ENCODE measurements at regions not wholly inside any gene's neighbourhood (a gene's known extent, or its start where the extent isn't known, plus 50 kb on each side); places are given as distances from the start of the nearest gene placed in this dataset.
"Not testable (repeated sequence)": the region's sequence is repeated elsewhere in the genome, so short reads cannot be mapped to it uniquely, and the experiment has no call there.

GRCh38 chr14:71355324-71356201 lies 448.3 kb downstream of the PCNX1 start:
- H3K9me3 ChIP-seq = no peaks in the 10 kb centered on the region
- H3K27ac ChIP-seq = peak overlapping the region in 2 of 3 donors; percentile 21 to 48
- intact Hi-C loops (cut with DNase I) = no loop called here
- TF ChIP-seq CTCF (IDR thresholded peaks at IDR 0.05) (no peak), POLR2A (IDR thresholded peaks at IDR 0.05) (no peak)
- H3K36me3 ChIP-seq = no peaks in the 10 kb centered on the region
- peak; percentile 34 to 36 for DNase-seq
- no peaks in the 10 kb centered on the region for H3K27me3 ChIP-seq
- WGBS, 2 donors = 33 to 46% methylated on average over 5 of the region's 5 CpGs
- no peak overlapping the region for H3K4me3 ChIP-seq (replicated peaks in 1 of 3)
- H3K4me1 ChIP-seq = peaks cover 12 to 15% of the 10 kb centered on the region in 2 donors

- Histone ChIP-seq H3K4me3 (replicated peaks in 1 of 3) (no peak overlapping the region), H3K36me3 (no peaks in the 10 kb centered on the region), H3K9me3 (no peaks in the 10 kb centered on the region), H3K4me1 (peaks cover 19 to 29% of the 10 kb centered on the region in 2 donors), H3K27ac (no peak overlapping the region), H3K27me3 (no peaks in the 10 kb centered on the region)
- intact Hi-C loops (cut with DNase I) = no loop called here
- TF ChIP-seq POLR2A (IDR thresholded peaks at IDR 0.05) (no peak), CTCF (IDR thresholded peaks at IDR 0.05) (no peak)
- DNase-seq = no peak
- WGBS, 2 donors = 85 to 89% methylated on average over 6 of the region's 6 CpGs
These were observed 451.1 kb downstream of the PCNX1 start for GRCh38 chr14:71358209-71358931.

- H3K9me3 ChIP-seq; DNase-seq; H3K4me3 ChIP-seq (replicated peaks in 1 of 3); H3K36me3 ChIP-seq; intact Hi-C loops (cut with DNase I); H3K27ac ChIP-seq; H3K27me3 ChIP-seq: not testable (repeated sequence)
- peaks cover 23 to 35% of the 10 kb centered on the region in 2 donors for H3K4me1 ChIP-seq
- 96 to 98% methylated on average over 4 of the region's 4 CpGs for WGBS, 2 donors
These were observed 451.7 kb downstream of the PCNX1 start for GRCh38 chr14:71358932-71359421.

GRCh38 chr14:71359823-71360222 lies 452.6 kb downstream of the PCNX1 start:
- TF ChIP-seq CTCF (IDR thresholded peaks at IDR 0.05) (no peak), POLR2A (IDR thresholded peaks at IDR 0.05) (no peak)
- peaks cover 23 to 36% of the 10 kb centered on the region in 2 donors for H3K4me1 ChIP-seq
- no peaks in the 10 kb centered on the region for H3K36me3 ChIP-seq
- H3K27me3 ChIP-seq = no peaks in the 10 kb centered on the region
- H3K9me3 ChIP-seq = no peaks in the 10 kb centered on the region
- intact Hi-C loops (cut with DNase I) = no loop called here
- 95 to 97% methylated on average over 3 of the region's 3 CpGs for WGBS, 2 donors
- no peak for DNase-seq
- no peak overlapping the region for H3K4me3 ChIP-seq (replicated peaks in 1 of 3)
- no peak overlapping the region for H3K27ac ChIP-seq

GRCh38 chr14:71361336-71361735 lies 454.1 kb downstream of the PCNX1 start:
- Histone ChIP-seq H3K27ac (no peak overlapping the region), H3K4me3 (replicated peaks in 1 of 3) (no peak overlapping the region), H3K27me3 (no peaks in the 10 kb centered on the region), H3K4me1 (peaks cover 11 to 23% of the 10 kb centered on the region in 2 donors), H3K36me3 (no peaks in the 10 kb centered on the region), H3K9me3 (no peaks in the 10 kb centered on the region)
- intact Hi-C loops (cut with DNase I) = no loop called here
- WGBS, 2 donors = 42 to 56% methylated on average over 3 of the region's 3 CpGs
- TF ChIP-seq CTCF (IDR thresholded peaks at IDR 0.05) (no peak), POLR2A (IDR thresholded peaks at IDR 0.05) (no peak)
- DNase-seq = no peak
